ENCODE measurements at regions not wholly inside any gene's neighbourhood (a gene's known extent, or its start where the extent isn't known, plus 50 kb on each side); places are given as distances from the start of the nearest gene placed in this dataset.

GRCh38 chr10:117718986-117719920 lies 176.7 kb downstream of the EMX2 start:
- no peak for TF ChIP-seq FOXM1 (IDR thresholded peaks at IDR 0.05; ENCODE audit: low read depth)
- no peak for TF ChIP-seq MEF2A (IDR thresholded peaks at IDR 0.05; ENCODE audit: borderline replicate concordance, low read depth)
- no peak for TF ChIP-seq POLR2AphosphoS5 (IDR thresholded peaks at IDR 0.05; ENCODE audit: low read depth, low read length)
- TF ChIP-seq FOSL2 (IDR thresholded peaks at IDR 0.05; ENCODE audit: borderline replicate concordance, low read depth): no peak
- no peak for TF ChIP-seq SMC3 (IDR thresholded peaks at IDR 0.05; ENCODE audit: low read depth, low read length)
- no peak for TF ChIP-seq ELF1 (IDR thresholded peaks at IDR 0.05)
- no peak for TF ChIP-seq MXI1 (IDR thresholded peaks at IDR 0.05; ENCODE audit: low read depth, low read length)
- no peak for TF ChIP-seq GATA2 (CRISPR knock-in tag; IDR thresholded peaks at IDR 0.05)
- no peak for TF ChIP-seq CHD2 (IDR thresholded peaks at IDR 0.05; ENCODE audit: low read length, partially characterized antibody)
- TF ChIP-seq, protein P1, sequence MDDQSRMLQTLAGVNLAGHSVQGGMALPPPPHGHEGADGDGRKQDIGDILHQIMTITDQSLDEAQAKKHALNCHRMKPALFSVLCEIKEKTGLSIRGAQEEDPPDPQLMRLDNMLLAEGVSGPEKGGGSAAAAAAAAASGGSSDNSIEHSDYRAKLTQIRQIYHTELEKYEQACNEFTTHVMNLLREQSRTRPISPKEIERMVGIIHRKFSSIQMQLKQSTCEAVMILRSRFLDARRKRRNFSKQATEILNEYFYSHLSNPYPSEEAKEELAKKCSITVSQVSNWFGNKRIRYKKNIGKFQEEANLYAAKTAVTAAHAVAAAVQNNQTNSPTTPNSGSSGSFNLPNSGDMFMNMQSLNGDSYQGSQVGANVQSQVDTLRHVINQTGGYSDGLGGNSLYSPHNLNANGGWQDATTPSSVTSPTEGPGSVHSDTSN (IDR thresholded peaks at IDR 0.05): no peak
- no peak for TF ChIP-seq TAF1 (IDR thresholded peaks at IDR 0.05; ENCODE audit: borderline replicate concordance, low read depth, low read length)
- TF ChIP-seq JUND (IDR thresholded peaks at IDR 0.05): no peak
- TF ChIP-seq RXRA (IDR thresholded peaks at IDR 0.05; ENCODE audit: borderline replicate concordance, low read depth): no peak
- TF ChIP-seq RCOR1 (IDR thresholded peaks at IDR 0.05; ENCODE audit: low read length): no peak
- TF ChIP-seq, protein P2, sequence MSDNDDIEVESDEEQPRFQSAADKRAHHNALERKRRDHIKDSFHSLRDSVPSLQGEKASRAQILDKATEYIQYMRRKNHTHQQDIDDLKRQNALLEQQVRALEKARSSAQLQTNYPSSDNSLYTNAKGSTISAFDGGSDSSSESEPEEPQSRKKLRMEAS (IDR thresholded peaks at IDR 0.05; ENCODE audit: low read depth): no peak
- TF ChIP-seq USF2 (IDR thresholded peaks at IDR 0.05; ENCODE audit: borderline replicate concordance, low read depth, low read length): no peak
- no peak for TF ChIP-seq IRF3 (IDR thresholded peaks at IDR 0.05; ENCODE audit: low read depth, low read length)
- Histone ChIP-seq H3K4me2 (no peak overlapping the region), H4K20me1 (ENCODE audit: insufficient read depth) (no peaks in the 10 kb centered on the region), H3K79me2 (ENCODE audit: insufficient read depth) (no peaks in the 10 kb centered on the region), H3K9me2 (no peaks in the 10 kb centered on the region), H3K36me3 (replicated peaks in 1 of 2; ENCODE audit: control insufficient read depth in 1 of 2, insufficient read depth in 2 of 2, low read length in 1 of 2) (no peaks in the 10 kb centered on the region), H3K27me3 (ENCODE audit: insufficient read depth) (no peaks in the 10 kb centered on the region), H3K9me3 (no peaks in the 10 kb centered on the region), H3K9ac (no peak overlapping the region), H3K4me1 (ENCODE audit: control insufficient read depth in 1 of 2, insufficient read depth in 2 of 2, low read depth in 1 of 2, low read length in 1 of 2) (peaks cover 0 to 10% of the 10 kb centered on the region in 2 experiments; a peak in 1 of 4 replicates), H3F3A (replicated peaks; ENCODE audit: insufficient read depth) (no peaks in the 10 kb centered on the region), H3K27ac (ENCODE audit: low read depth in 2 of 2, low read length in 1 of 2) (no peak overlapping the region), H2AFZ (ENCODE audit: low read depth) (no peak overlapping the region), H3K4me3 (ENCODE audit: low read depth in 2 of 2, low read length in 1 of 2) (no peak overlapping the region)
- 40% methylated on average over 9 of the region's 9 CpGs for WGBS (ENCODE audit: low lambda C conversion rate)
- ChIA-PET POLR2A (no interaction called here), CTCF (no interaction called here)
- no peak for DNase-seq

All from SK-N-SH (cell line).